Endodermal cell (in vitro differentiated cells): ENCODE measurements at regions not wholly inside any gene's neighbourhood (a gene's known extent, or its start where the extent isn't known, plus 50 kb on each side); places are given as distances from the start of the nearest gene placed in this dataset.

ENCODE experiments used
- DNase-seq: peaks from one replicate; pipeline ENCODE4 v3.0.0-alpha.2; 2017
- H3K27ac ChIP-seq: 2 replicates; pipeline ENCODE4 v1.5.1; 2013; ENCODE audit warnings: mild to moderate bottlenecking, low read depth, low read length, moderate library complexity
- H3K27me3 ChIP-seq: 2 replicates; pipeline ENCODE4 v1.6.1; 2013; ENCODE audit warnings: mild to moderate bottlenecking, low read length, moderate library complexity; ENCODE audit not compliant: insufficient read depth, control insufficient read depth, poor library complexity, severe bottlenecking
- H3K36me3 ChIP-seq: 2 replicates; pipeline ENCODE4 v1.7.0; 2013; ENCODE audit warnings: mild to moderate bottlenecking, low read length, moderate library complexity; ENCODE audit not compliant: control insufficient read depth, insufficient read depth
- H3K4me1 ChIP-seq: one replicate; pipeline ENCODE4 v1.7.0; 2013; ENCODE audit warnings: low read length; ENCODE audit not compliant: control insufficient read depth, insufficient read depth
- H3K4me3 ChIP-seq: 2 replicates; pipeline ENCODE4 v1.5.1; 2013; ENCODE audit warnings: mild to moderate bottlenecking, low read length, moderate library complexity
- H3K9ac ChIP-seq: 2 replicates; pipeline ENCODE4 v1.6.1; 2013; ENCODE audit warnings: mild to moderate bottlenecking, low read length, moderate library complexity; ENCODE audit not compliant: poor library complexity, severe bottlenecking; ENCODE audit errors: extremely low read depth
- H3K9me3 ChIP-seq: 2 replicates; pipeline ENCODE4 v1.6.1; 2013; ENCODE audit warnings: mild to moderate bottlenecking, low read length, moderate library complexity; ENCODE audit not compliant: control insufficient read depth
- H3K27ac Mint-ChIP-seq: 2 replicates; pipeline ENCODE4 v1.8.0; 2020; ENCODE audit warnings: mixed read lengths
- H3K27me3 Mint-ChIP-seq: 2 replicates; pipeline ENCODE4 v1.8.0; 2021; ENCODE audit warnings: mild to moderate bottlenecking, mixed read lengths; ENCODE audit not compliant: insufficient read depth
- H3K36me3 Mint-ChIP-seq: 2 replicates; pipeline ENCODE4 v1.8.0; 2020; ENCODE audit warnings: low read depth, mixed read lengths
- H3K4me1 Mint-ChIP-seq: 2 replicates; pipeline ENCODE4 v1.8.0; 2020; ENCODE audit warnings: mixed read lengths
- H3K4me3 Mint-ChIP-seq: 2 replicates; pipeline ENCODE4 v1.8.0; 2020; ENCODE audit warnings: mild to moderate bottlenecking, moderate library complexity, mixed read lengths
- H3K9me3 Mint-ChIP-seq: 2 replicates; pipeline ENCODE4 v1.8.0; 2020; ENCODE audit warnings: mild to moderate bottlenecking, mixed read lengths
- WGBS, 2 experiments: methylation state at CpG; one replicate each; pipeline versions ENCODE4 v1.1.5 to v1.1.7; 2013; ENCODE audit warnings: missing lambda C conversion rate in 2 of 2, mixed read lengths in 1 of 2; ENCODE audit not compliant: insufficient coverage in 1 of 2, insufficient read length in 1 of 2; 5-methylcytosine and 5-hydroxymethylcytosine counted together
- TF ChIP-seq, protein P1 (sequence below): fragments of 200-600 bp; sonication (generic); conservative IDR thresholded peaks from 2 replicates; pipeline ENCODE4 v1.5.0; 2021; ENCODE audit warnings: antibody characterized with exemption, mild to moderate bottlenecking

DNA sequence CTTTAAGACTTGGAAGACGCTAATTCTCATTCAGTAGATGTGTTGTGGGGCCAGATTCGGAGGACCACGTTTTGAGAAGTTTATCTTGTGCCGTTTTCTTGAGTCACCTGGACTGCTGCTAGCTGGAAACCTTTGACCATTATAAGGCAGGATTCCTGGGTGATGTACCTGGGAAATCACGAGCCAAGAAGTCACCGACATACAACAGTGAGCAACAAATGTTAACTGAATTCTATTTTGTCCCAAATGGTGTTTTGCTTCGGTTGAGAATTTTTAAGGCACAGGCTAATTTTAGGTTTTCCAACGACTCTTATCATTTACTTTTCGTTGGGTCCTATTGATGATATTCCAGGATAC is 93.4 kb upstream of the BTN3A2 start:
- no peak for DNase-seq
- no peak overlapping the region for H3K27ac Mint-ChIP-seq
- Histone ChIP-seq H3K27me3 (no peaks in the 10 kb centered on the region), H3K36me3 (no peaks in the 10 kb centered on the region), H3K9ac (peak overlapping the region; percentile 86), H3K27ac (peak overlapping the region; percentile 72), H3K9me3 (no peaks in the 10 kb centered on the region), H3K4me3 (peak overlapping the region; percentile 91), H3K4me1 (peaks cover 4% of the 10 kb centered on the region)
- no peaks in the 10 kb centered on the region for H3K27me3 Mint-ChIP-seq
- TF ChIP-seq, protein P1, sequence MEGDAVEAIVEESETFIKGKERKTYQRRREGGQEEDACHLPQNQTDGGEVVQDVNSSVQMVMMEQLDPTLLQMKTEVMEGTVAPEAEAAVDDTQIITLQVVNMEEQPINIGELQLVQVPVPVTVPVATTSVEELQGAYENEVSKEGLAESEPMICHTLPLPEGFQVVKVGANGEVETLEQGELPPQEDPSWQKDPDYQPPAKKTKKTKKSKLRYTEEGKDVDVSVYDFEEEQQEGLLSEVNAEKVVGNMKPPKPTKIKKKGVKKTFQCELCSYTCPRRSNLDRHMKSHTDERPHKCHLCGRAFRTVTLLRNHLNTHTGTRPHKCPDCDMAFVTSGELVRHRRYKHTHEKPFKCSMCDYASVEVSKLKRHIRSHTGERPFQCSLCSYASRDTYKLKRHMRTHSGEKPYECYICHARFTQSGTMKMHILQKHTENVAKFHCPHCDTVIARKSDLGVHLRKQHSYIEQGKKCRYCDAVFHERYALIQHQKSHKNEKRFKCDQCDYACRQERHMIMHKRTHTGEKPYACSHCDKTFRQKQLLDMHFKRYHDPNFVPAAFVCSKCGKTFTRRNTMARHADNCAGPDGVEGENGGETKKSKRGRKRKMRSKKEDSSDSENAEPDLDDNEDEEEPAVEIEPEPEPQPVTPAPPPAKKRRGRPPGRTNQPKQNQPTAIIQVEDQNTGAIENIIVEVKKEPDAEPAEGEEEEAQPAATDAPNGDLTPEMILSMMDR: no peak
- H3K36me3 Mint-ChIP-seq: no peaks in the 10 kb centered on the region
- no peaks in the 10 kb centered on the region for H3K9me3 Mint-ChIP-seq
- 0 to 1% methylated on average over 6 to 9 of the region's 9 CpGs for WGBS, 2 experiments
- H3K4me3 Mint-ChIP-seq: no peak overlapping the region
- H3K4me1 Mint-ChIP-seq: peaks cover 28% of the 10 kb centered on the region

DNA sequence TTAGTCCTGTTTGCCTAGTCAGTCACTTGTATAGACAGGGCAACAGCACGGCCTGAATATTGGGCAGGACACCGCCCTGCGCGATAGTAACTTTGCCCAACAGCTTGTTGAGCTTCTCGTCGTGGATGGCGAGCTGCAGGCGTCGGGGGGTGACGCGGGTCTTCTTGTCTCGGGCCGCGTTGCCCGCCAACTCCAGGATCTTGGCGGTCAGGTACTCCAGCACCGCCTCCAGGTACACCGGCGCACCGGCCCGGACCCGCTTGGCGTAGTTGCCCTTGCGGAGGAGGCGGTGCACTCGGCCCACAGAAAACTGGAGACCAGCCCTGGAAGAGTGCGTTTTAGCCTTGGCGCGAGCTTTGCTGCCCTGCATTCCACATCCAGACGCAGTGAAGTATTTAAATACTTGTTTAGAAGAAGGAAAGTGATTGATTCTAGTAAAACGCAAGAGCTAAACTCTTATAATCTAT is 92.8 kb upstream of the BTN3A2 start:
- Mint-ChIP-seq H3K4me3 (no peak overlapping the region), H3K27ac (no peak overlapping the region), H3K27me3 (no peaks in the 10 kb centered on the region), H3K4me1 (peaks cover 28% of the 10 kb centered on the region), H3K9me3 (no peaks in the 10 kb centered on the region), H3K36me3 (no peaks in the 10 kb centered on the region)
- Histone ChIP-seq H3K9ac (peak overlapping the region; percentile 86), H3K4me3 (peak overlapping the region; percentile 91), H3K9me3 (no peaks in the 10 kb centered on the region), H3K4me1 (peaks cover 4% of the 10 kb centered on the region), H3K27me3 (no peaks in the 10 kb centered on the region), H3K27ac (peak overlapping the region; percentile 72), H3K36me3 (no peaks in the 10 kb centered on the region)
- WGBS, 2 experiments: 0% methylated on average over 28 to 31 of the region's 31 CpGs
- peak; percentile 89 for DNase-seq
- TF ChIP-seq, protein P1: peak; percentile 46

GRCh38 chr6:26273673-26274588 is 91.1 kb upstream of the BTN3A2 start:
- Histone ChIP-seq H3K4me3 (peak overlapping the region; percentile 91), H3K36me3 (no peaks in the 10 kb centered on the region), H3K9me3 (no peaks in the 10 kb centered on the region), H3K4me1 (peaks cover 4% of the 10 kb centered on the region), H3K27ac (no peak overlapping the region), H3K27me3 (no peaks in the 10 kb centered on the region), H3K9ac (peak overlapping the region; percentile 86)
- Mint-ChIP-seq H3K9me3 (no peaks in the 10 kb centered on the region), H3K4me1 (peaks cover 25% of the 10 kb centered on the region), H3K4me3 (no peak overlapping the region), H3K36me3 (no peaks in the 10 kb centered on the region), H3K27me3 (no peaks in the 10 kb centered on the region), H3K27ac (no peak overlapping the region)
- no peak for DNase-seq
- 18 to 31% methylated on average over 12 to 21 of the region's 21 CpGs for WGBS, 2 experiments
- TF ChIP-seq, protein P1: no peak
